WTC11 (cell line): ENCODE measurements at regions not wholly inside any gene's neighbourhood (a gene's known extent, or its start where the extent isn't known, plus 50 kb on each side); places are given as distances from the start of the nearest gene placed in this dataset.

Experiments
- ATAC-seq: fragments of 200-7000 bp; cut with Tn5 transposase; 2 replicates; pipeline ENCODE4 v1.10.0; 2021; ENCODE audit warnings: mild to moderate bottlenecking, moderate library complexity
- CTCF ChIA-PET: fragments of 300-600 bp; sonication (Branson Sonifier 250); formaldehyde crosslinking; loops from one replicate; lab custom pipeline; 2021; ENCODE audit warnings: antibody characterized with exemption; lab: Charles Lee
- POLR2A ChIA-PET: fragments of 350-600 bp; sonication (Branson Sonifier 250); formaldehyde crosslinking; loops from one replicate; lab custom pipeline; 2021; ENCODE audit warnings: antibody characterized with exemption; lab: Charles Lee
- DNase-seq: peaks from one replicate; pipeline ENCODE4 v3.0.0; 2021; ENCODE audit warnings: low spot score
- H3K27ac Mint-ChIP-seq: 2 replicates; pipeline ENCODE4 v1.8.0; 2021; ENCODE audit warnings: mixed read lengths
- H3K27me3 Mint-ChIP-seq: 2 replicates; pipeline ENCODE4 v1.8.0; 2021; ENCODE audit warnings: low read depth, mild to moderate bottlenecking, moderate library complexity, mixed read lengths
- H3K36me3 Mint-ChIP-seq: 2 replicates; pipeline ENCODE4 v1.8.0; 2021; ENCODE audit warnings: mixed read lengths
- H3K4me1 Mint-ChIP-seq: 2 replicates; pipeline ENCODE4 v1.8.0; 2022; ENCODE audit warnings: mixed read lengths
- H3K4me3 Mint-ChIP-seq: 2 replicates; pipeline ENCODE4 v1.8.0; 2021; ENCODE audit warnings: mild to moderate bottlenecking, moderate library complexity, mixed read lengths
- H3K9me3 Mint-ChIP-seq: 2 replicates; pipeline ENCODE4 v1.8.0; 2021; ENCODE audit warnings: mixed read lengths
- ATF3 ChIP-seq: sonication (generic); formaldehyde crosslinking; conservative IDR thresholded peaks from 2 replicates; pipeline ENCODE4 v1.8.1; 2022; ENCODE audit warnings: mild to moderate bottlenecking, missing genetic modification reagents
- FOXJ3 ChIP-seq: sonication (generic); formaldehyde crosslinking; IDR thresholded peaks from 2 replicates; pipeline ENCODE4 v1.9.0; 2021; ENCODE audit warnings: missing genetic modification reagents, mild to moderate bottlenecking, borderline replicate concordance
- FOXK1 ChIP-seq: sonication (generic); formaldehyde crosslinking; IDR thresholded peaks from 2 replicates; pipeline ENCODE4 v1.8.0; 2022; ENCODE audit warnings: mild to moderate bottlenecking, moderate library complexity, missing genetic modification reagents
- IRF1 ChIP-seq: sonication (generic); formaldehyde crosslinking; IDR thresholded peaks from 2 replicates; pipeline ENCODE4 v1.8.0; 2023; ENCODE audit warnings: missing genetic modification reagents
- KAT7 ChIP-seq: sonication (generic); formaldehyde crosslinking; IDR thresholded peaks from 2 replicates; pipeline ENCODE4 v1.8.1; 2023; ENCODE audit warnings: missing genetic modification reagents, mild to moderate bottlenecking, borderline replicate concordance
- NFYB ChIP-seq: sonication (generic); formaldehyde crosslinking; conservative IDR thresholded peaks from 2 replicates; pipeline ENCODE4 v1.8.0; 2022; ENCODE audit warnings: low read depth, missing genetic modification reagents
- PRRX2 ChIP-seq: fragments of 250-450 bp; sonication (Bioruptor Pico); IDR thresholded peaks from 2 replicates; pipeline ENCODE4 v1.8.0; 2021; ENCODE audit warnings: mild to moderate bottlenecking
- TCF7 ChIP-seq: sonication (generic); formaldehyde crosslinking; IDR thresholded peaks from 2 replicates; pipeline ENCODE4 v1.8.0; 2022; ENCODE audit warnings: mild to moderate bottlenecking, low read depth, missing genetic modification reagents, moderate library complexity
- USF1 ChIP-seq: sonication (generic); formaldehyde crosslinking; IDR thresholded peaks from 2 replicates; pipeline ENCODE4 v1.8.0; 2022; ENCODE audit warnings: mild to moderate bottlenecking, missing genetic modification reagents
- ZBTB21 ChIP-seq: sonication (generic); formaldehyde crosslinking; IDR thresholded peaks from 2 replicates; pipeline ENCODE4 v1.8.1; 2023; ENCODE audit warnings: mild to moderate bottlenecking, missing genetic modification reagents, borderline replicate concordance
- ZBTB43 ChIP-seq: sonication (generic); formaldehyde crosslinking; IDR thresholded peaks from 2 replicates; pipeline ENCODE4 v1.8.1; 2023; ENCODE audit warnings: mild to moderate bottlenecking, missing genetic modification reagents
- ZNF281 ChIP-seq: sonication (generic); formaldehyde crosslinking; IDR thresholded peaks from 2 replicates; pipeline ENCODE4 v1.8.0; 2023; ENCODE audit warnings: mild to moderate bottlenecking, missing genetic modification reagents
- ZNF416 ChIP-seq: fragments of 250-450 bp; sonication (Bioruptor Pico); IDR thresholded peaks from 2 replicates; pipeline ENCODE4 v1.9.0; 2021; ENCODE audit warnings: mild to moderate bottlenecking, inconsistent platforms
- ZNF423 ChIP-seq: fragments of 250-450 bp; sonication (Bioruptor Pico); IDR thresholded peaks from 2 replicates; pipeline ENCODE4 v2.1.2; 2022; ENCODE audit warnings: mild to moderate bottlenecking, moderate library complexity
- ZNF532 ChIP-seq: fragments of 250-450 bp; sonication (Bioruptor Pico); IDR thresholded peaks from 2 replicates; pipeline ENCODE4 v1.9.0; 2021; ENCODE audit warnings: mild to moderate bottlenecking, borderline replicate concordance
- TF ChIP-seq, protein P1 (sequence below): sonication (generic); formaldehyde crosslinking; IDR thresholded peaks from 2 replicates; pipeline ENCODE4 v1.8.1; 2022; ENCODE audit warnings: mild to moderate bottlenecking, missing genetic modification reagents, moderate library complexity, borderline replicate concordance
- TF ChIP-seq, protein P2 (sequence below): fragments of 200-600 bp; IDR thresholded peaks from 2 replicates; pipeline ENCODE4 v1.8.0; 2022; ENCODE audit warnings: antibody characterized with exemption
- TF ChIP-seq, protein P3 (sequence below): fragments of 250-450 bp; sonication (Bioruptor Pico); conservative IDR thresholded peaks from 2 replicates; pipeline ENCODE4 v1.9.0; 2021; ENCODE audit warnings: mild to moderate bottlenecking

GRCh38 chr5:116375926-116376325 is 198.7 kb downstream of the SEMA6A start:
- TF ChIP-seq, protein P1, sequence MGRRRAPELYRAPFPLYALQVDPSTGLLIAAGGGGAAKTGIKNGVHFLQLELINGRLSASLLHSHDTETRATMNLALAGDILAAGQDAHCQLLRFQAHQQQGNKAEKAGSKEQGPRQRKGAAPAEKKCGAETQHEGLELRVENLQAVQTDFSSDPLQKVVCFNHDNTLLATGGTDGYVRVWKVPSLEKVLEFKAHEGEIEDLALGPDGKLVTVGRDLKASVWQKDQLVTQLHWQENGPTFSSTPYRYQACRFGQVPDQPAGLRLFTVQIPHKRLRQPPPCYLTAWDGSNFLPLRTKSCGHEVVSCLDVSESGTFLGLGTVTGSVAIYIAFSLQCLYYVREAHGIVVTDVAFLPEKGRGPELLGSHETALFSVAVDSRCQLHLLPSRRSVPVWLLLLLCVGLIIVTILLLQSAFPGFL (CRISPR knock-in tag), result no peak
- TF ChIP-seq PRRX2 (no peak), KAT7 (CRISPR knock-in tag) (no peak), ZNF281 (no peak), ZNF423 (CRISPR knock-in tag) (no peak), ZNF416 (CRISPR knock-in tag) (no peak), USF1 (CRISPR knock-in tag) (no peak), ZNF532 (CRISPR knock-in tag) (no peak), ZBTB21 (CRISPR knock-in tag) (no peak), ATF3 (CRISPR knock-in tag) (no peak), IRF1 (no peak)
- TF ChIP-seq, protein P2, sequence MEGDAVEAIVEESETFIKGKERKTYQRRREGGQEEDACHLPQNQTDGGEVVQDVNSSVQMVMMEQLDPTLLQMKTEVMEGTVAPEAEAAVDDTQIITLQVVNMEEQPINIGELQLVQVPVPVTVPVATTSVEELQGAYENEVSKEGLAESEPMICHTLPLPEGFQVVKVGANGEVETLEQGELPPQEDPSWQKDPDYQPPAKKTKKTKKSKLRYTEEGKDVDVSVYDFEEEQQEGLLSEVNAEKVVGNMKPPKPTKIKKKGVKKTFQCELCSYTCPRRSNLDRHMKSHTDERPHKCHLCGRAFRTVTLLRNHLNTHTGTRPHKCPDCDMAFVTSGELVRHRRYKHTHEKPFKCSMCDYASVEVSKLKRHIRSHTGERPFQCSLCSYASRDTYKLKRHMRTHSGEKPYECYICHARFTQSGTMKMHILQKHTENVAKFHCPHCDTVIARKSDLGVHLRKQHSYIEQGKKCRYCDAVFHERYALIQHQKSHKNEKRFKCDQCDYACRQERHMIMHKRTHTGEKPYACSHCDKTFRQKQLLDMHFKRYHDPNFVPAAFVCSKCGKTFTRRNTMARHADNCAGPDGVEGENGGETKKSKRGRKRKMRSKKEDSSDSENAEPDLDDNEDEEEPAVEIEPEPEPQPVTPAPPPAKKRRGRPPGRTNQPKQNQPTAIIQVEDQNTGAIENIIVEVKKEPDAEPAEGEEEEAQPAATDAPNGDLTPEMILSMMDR, result no peak

GRCh38 chr5:116374434-116374852 is 200.2 kb downstream of the SEMA6A start:
- Mint-ChIP-seq H3K4me1 (peaks cover 46% of the 10 kb centered on the region), H3K36me3 (peaks cover 3% of the 10 kb centered on the region), H3K27ac (no peak overlapping the region), H3K4me3 (no peak overlapping the region), H3K27me3 (no peaks in the 10 kb centered on the region), H3K9me3 (peaks cover 8% of the 10 kb centered on the region)
- ChIA-PET CTCF (interaction anchor here (1.1 kb wide), 1 partner anchor 13 kb away, joined by 7 read pairs; no protein-coding TSS in a partner anchor), POLR2A (interaction anchor here (1.1 kb wide), 1 partner anchor 30 kb away, joined by 3 read pairs; no protein-coding TSS in a partner anchor)
- DNase-seq (no peak), ATAC-seq (no peak)
- TF ChIP-seq FOXK1 (CRISPR knock-in tag) (no peak), KAT7 (CRISPR knock-in tag) (no peak), ZBTB43 (CRISPR knock-in tag) (no peak), NFYB (CRISPR knock-in tag) (no peak), TCF7 (CRISPR knock-in tag) (no peak), FOXJ3 (CRISPR knock-in tag) (no peak)
- TF ChIP-seq, protein P3, sequence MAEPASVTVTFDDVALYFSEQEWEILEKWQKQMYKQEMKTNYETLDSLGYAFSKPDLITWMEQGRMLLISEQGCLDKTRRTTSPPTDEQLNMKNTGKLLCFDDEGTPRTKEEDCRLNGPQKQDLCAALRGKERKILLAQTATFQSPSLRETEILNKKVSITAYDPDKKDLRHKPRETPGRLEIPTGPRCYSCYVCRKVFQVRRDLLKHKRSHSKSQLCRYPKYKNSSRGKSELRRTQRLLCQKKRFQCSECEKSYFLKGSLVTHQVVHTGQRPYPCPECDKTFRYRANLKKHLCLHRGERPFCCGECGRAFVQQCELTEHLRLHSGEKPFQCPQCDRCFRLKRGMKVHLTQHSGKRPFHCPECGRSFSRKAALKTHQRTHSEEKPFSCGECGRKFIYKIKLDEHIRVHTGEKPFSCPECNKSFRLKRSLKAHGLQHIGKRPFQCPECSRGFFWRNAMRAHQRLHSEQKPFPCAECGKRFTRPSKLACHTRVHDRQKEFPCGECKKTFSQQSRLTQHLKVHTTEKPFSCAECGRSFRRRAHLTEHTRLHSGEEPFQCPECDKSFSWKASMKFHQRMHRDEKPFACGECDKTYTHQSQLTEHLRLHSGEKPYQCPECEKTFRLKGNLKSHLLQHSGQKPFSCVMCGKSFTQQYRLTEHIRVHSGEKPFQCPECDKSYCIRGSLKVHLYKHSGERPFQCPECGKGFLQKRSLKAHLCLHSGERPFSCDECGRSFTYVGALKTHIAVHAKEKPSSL (CRISPR knock-in tag), result no peak

More at GRCh38 chr5:116375926-116376325, 198.7 kb downstream of the SEMA6A start:
- POLR2A ChIA-PET, result no interaction called here
- Mint-ChIP-seq H3K4me3 (no peak overlapping the region), H3K27me3 (no peaks in the 10 kb centered on the region), H3K9me3 (peaks cover 8% of the 10 kb centered on the region), H3K36me3 (peaks cover 3% of the 10 kb centered on the region), H3K27ac (peak overlapping the region; percentile 14), H3K4me1 (peaks cover 33% of the 10 kb centered on the region)
- CTCF ChIA-PET, result interaction anchor here (1.2 to 1.8 kb wide), 2 partner anchors 13 to 14 kb away, joined by 3 to 4 read pairs; no protein-coding TSS in a partner anchor
- ATAC-seq (peak; percentile 42), DNase-seq (no peak)
